ENCODE measurements at regions not wholly inside any gene's neighbourhood (a gene's known extent, or its start where the extent isn't known, plus 50 kb on each side); places are given as distances from the start of the nearest gene placed in this dataset.
"Not testable (repeated sequence)": the region's sequence is repeated elsewhere in the genome, so short reads cannot be mapped to it uniquely, and the experiment has no call there.

DNA sequence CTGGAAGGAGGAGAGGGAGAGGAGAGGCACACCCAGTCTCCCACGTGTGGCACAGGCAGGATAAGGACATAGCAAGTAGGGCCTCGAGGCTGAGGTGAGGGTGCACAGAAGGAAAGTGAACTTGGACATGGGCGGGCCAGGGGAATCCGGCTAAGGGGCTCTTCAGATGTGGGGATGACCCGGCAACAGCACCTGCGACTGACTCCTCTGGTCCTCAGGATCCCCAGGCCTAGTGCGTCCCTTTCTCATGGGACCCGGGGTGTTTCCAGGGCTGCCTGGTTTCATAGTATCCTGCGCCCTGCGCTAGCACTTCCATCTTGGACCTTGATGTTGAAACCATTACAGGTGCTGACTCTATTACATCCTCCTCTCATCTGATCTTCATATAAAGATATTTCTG, 96.1 kb upstream of the LYZL2 start:
- Histone ChIP-seq H3K27me3 (ENCODE audit: control insufficient read depth in 3 of 3, insufficient read depth in 3 of 3, low read length in 3 of 3) (no peaks in the 10 kb centered on the region), H3K9me3 (ENCODE audit: control insufficient read depth in 2 of 2, insufficient read depth in 1 of 2, low read depth in 1 of 2, low read length in 1 of 2) (no peaks in the 10 kb centered on the region), H3K27ac (ENCODE audit: low read depth in 1 of 3, low read length in 2 of 3) (no peak overlapping the region), H3K4me3 (ENCODE audit: low read depth in 1 of 3, low read length in 3 of 3) (no peak overlapping the region), H3K36me3 (ENCODE audit: control insufficient read depth in 3 of 3, insufficient read depth in 2 of 3, low read depth in 1 of 3, low read length in 3 of 3) (no peaks in the 10 kb centered on the region), H3K4me1 (ENCODE audit: control insufficient read depth in 3 of 3, insufficient read depth in 2 of 3, low read depth in 1 of 3, low read length in 2 of 3) (no peaks in the 10 kb centered on the region)
- 80 to 87% (median 83%) methylated on average over 10 of the region's 10 CpGs for WGBS, 3 donors
- no peak for DNase-seq
- FAIRE-seq, result no peak

DNA sequence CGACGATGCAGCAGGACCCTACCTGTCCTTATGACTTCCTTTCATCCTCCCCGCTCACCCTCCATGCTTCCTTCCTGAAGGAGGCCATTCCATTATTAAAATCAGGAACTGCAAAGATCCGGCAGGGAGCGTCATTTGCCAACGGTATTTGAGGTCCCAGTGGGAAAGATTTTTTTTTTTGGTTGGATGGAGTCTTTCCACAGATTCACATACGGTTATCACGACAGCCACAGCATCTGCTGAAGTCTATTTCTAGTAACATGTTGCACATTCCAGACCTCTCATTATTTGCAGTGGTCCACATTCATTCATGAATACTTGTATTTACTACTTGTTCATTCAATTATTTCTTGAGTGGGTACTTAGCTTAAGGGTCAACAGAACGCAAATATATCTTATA, 94.7 kb upstream of the LYZL2 start:
- no peaks in the 10 kb centered on the region for H3K27me3 ChIP-seq (ENCODE audit: control insufficient read depth in 3 of 3, insufficient read depth in 3 of 3, low read length in 3 of 3)
- no peak overlapping the region for H3K4me3 ChIP-seq (ENCODE audit: low read depth in 1 of 3, low read length in 3 of 3)
- FAIRE-seq, result no peak
- no peaks in the 10 kb centered on the region for H3K36me3 ChIP-seq (ENCODE audit: control insufficient read depth in 3 of 3, insufficient read depth in 2 of 3, low read depth in 1 of 3, low read length in 3 of 3)
- 74 to 84% (median 83%) methylated on average over 9 of the region's 9 CpGs for WGBS, 3 donors
- no peak for DNase-seq
- no peak overlapping the region for H3K27ac ChIP-seq (ENCODE audit: low read depth in 1 of 3, low read length in 2 of 3)
- no peaks in the 10 kb centered on the region for H3K9me3 ChIP-seq (ENCODE audit: control insufficient read depth in 2 of 2, insufficient read depth in 1 of 2, low read depth in 1 of 2, low read length in 1 of 2)
- H3K4me1 ChIP-seq (ENCODE audit: control insufficient read depth in 3 of 3, insufficient read depth in 2 of 3, low read depth in 1 of 3, low read length in 2 of 3), result no peaks in the 10 kb centered on the region

DNA sequence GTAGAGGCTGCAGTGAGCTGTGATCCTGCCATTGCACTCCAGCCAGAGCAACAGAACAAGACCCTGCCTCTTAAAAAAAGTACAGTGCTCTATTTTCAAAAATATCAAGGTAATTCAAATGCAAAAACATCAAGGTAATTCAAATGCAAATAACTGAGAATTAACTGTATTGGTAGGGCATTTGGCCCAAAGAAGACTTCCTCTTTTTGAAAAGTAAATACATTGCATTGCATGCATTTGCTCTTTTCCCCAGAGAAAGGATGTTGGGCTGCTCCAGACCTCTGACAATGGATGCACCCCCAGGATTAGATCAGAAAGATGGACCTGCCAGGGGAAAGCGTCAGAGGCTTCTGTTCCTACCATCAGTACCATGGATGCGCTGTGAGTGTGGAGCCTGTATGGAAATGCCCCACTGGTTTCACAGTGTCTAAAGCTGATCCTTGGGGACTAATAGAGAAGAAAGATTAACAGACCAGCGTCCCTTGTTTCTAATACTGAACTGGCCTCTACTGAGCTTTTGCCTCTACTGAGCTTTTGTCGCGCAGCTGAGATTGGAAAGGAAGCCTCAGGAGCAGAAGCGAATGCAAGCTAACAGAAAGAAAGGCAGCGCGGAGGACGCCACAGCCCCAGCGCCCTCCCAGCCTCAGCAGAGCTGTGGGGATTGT, 93.5 kb upstream of the LYZL2 start:
- DNase-seq, result no peak
- FAIRE-seq, result no peak
- Histone ChIP-seq H3K36me3 (ENCODE audit: control insufficient read depth in 3 of 3, insufficient read depth in 2 of 3, low read depth in 1 of 3, low read length in 3 of 3) (no peaks in the 10 kb centered on the region), H3K27me3 (ENCODE audit: control insufficient read depth in 3 of 3, insufficient read depth in 3 of 3, low read length in 3 of 3) (no peaks in the 10 kb centered on the region), H3K4me3 (ENCODE audit: low read depth in 1 of 3, low read length in 3 of 3) (no peak overlapping the region), H3K9me3 (ENCODE audit: control insufficient read depth in 2 of 2, insufficient read depth in 1 of 2, low read depth in 1 of 2, low read length in 1 of 2) (no peaks in the 10 kb centered on the region), H3K27ac (ENCODE audit: low read depth in 1 of 3, low read length in 2 of 3) (no peak overlapping the region), H3K4me1 (ENCODE audit: control insufficient read depth in 3 of 3, insufficient read depth in 2 of 3, low read depth in 1 of 3, low read length in 2 of 3) (no peaks in the 10 kb centered on the region)
- 89 to 91% (median 90%) methylated on average over 10 of the region's 10 CpGs for WGBS, 3 donors

DNA sequence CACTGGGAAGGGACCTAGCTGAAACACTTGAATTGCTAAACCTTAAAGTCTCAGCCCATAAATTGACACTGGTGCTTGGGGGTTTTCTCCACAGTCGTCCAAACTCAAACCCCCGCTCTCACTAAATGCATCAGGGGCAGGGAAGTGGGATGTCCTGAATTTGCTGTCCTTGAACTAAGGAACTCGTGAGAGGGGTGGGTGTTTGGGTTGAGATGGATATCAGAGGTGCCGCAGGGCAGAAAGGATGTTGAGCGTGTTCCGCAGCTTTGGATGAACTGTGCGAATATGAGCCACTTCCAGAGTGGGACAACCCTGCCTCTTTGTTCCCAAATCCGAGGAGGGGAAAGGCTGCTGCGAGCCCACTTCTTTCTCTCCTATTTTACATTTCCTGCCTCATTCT, 90.3 kb upstream of the LYZL2 start:
- peaks cover 0 to 2% (median 0%) of the 10 kb centered on the region in 3 donors for H3K27me3 ChIP-seq (ENCODE audit: control insufficient read depth in 3 of 3, insufficient read depth in 3 of 3, low read length in 3 of 3)
- H3K4me1 ChIP-seq (ENCODE audit: control insufficient read depth in 3 of 3, insufficient read depth in 2 of 3, low read depth in 1 of 3, low read length in 2 of 3), result no peaks in the 10 kb centered on the region
- no peak for FAIRE-seq
- no peak overlapping the region for H3K4me3 ChIP-seq (ENCODE audit: low read depth in 1 of 3, low read length in 3 of 3)
- no peak for DNase-seq
- H3K36me3 ChIP-seq (ENCODE audit: control insufficient read depth in 3 of 3, insufficient read depth in 2 of 3, low read depth in 1 of 3, low read length in 3 of 3), result no peaks in the 10 kb centered on the region
- no peaks in the 10 kb centered on the region for H3K9me3 ChIP-seq (ENCODE audit: control insufficient read depth in 2 of 2, insufficient read depth in 1 of 2, low read depth in 1 of 2, low read length in 1 of 2)
- WGBS, 3 donors, result 56 to 62% (median 57%) methylated on average over 9 of the region's 9 CpGs
- no peak overlapping the region for H3K27ac ChIP-seq (ENCODE audit: low read depth in 1 of 3, low read length in 2 of 3)

DNA sequence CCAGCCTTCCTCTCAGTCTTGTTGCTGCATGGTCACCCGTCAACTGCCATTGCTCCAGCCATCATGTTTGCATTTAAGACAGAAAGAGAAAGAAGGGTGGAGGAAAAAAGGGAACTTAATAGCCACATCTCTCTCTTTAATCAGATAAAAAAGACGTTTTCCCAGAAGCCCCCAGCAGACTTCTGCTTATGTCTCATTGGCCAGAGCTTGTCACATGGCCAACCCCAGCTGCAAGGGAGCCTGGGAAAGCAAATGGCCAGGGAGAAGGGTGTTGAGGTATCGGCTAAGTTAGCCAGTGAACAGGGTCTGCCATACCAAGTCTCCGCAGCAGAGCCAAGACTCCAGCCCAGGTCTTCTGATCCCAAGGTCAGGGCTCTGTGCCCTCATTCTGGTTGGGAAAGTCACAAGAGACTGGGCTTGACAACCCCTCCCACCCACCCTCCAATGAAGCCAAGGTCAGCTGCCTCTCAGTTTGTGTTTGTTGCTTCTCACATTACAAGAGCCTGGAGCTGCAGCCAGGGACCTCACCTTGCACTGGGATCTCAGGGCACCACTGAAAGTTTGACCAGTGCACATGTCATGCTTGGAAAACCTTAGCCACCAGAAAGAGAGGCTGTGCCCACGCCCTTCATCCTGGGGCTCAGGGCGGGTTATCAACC, 80.3 kb upstream of the LYZL2 start:
- no peaks in the 10 kb centered on the region for H3K36me3 ChIP-seq (ENCODE audit: control insufficient read depth in 3 of 3, insufficient read depth in 2 of 3, low read depth in 1 of 3, low read length in 3 of 3)
- H3K9me3 ChIP-seq (ENCODE audit: control insufficient read depth in 2 of 2, insufficient read depth in 1 of 2, low read depth in 1 of 2, low read length in 1 of 2), result peaks cover 0 to 8% of the 10 kb centered on the region in 2 donors
- WGBS, 3 donors, result 76 to 86% (median 77%) methylated on average over 6 of the region's 6 CpGs
- no peak overlapping the region for H3K4me3 ChIP-seq (ENCODE audit: low read depth in 1 of 3, low read length in 3 of 3)
- DNase-seq (no peak), FAIRE-seq (no peak)
- no peaks in the 10 kb centered on the region for H3K4me1 ChIP-seq (ENCODE audit: control insufficient read depth in 3 of 3, insufficient read depth in 2 of 3, low read depth in 1 of 3, low read length in 2 of 3)
- no peak overlapping the region for H3K27ac ChIP-seq (ENCODE audit: low read depth in 1 of 3, low read length in 2 of 3)
- no peaks in the 10 kb centered on the region for H3K27me3 ChIP-seq (ENCODE audit: control insufficient read depth in 3 of 3, insufficient read depth in 3 of 3, low read length in 3 of 3)

DNA sequence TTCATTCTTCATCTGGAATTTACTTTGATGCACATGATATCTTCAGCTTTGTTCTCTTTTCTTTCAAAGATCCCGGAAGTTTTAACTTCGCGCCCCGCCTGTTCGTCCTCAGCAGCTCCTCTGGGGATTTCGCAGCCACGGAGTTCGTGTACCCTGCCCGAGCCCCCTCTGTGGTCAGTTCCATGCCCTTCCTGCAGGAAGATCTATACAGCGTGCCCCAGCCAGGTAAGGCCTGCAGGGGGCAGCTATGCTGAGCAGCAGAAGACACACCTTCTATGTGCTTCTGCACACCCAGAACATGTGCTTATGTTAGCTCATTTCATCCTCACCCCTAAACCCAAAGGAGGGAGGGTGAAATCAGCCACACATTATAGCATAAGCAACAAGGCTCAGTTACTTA, 79.7 kb upstream of the LYZL2 start:
- WGBS, 3 donors, result 85 to 91% (median 86%) methylated on average over 10 of the region's 10 CpGs
- Histone ChIP-seq H3K27me3 (ENCODE audit: control insufficient read depth in 3 of 3, insufficient read depth in 3 of 3, low read length in 3 of 3) (no peaks in the 10 kb centered on the region), H3K36me3 (ENCODE audit: control insufficient read depth in 3 of 3, insufficient read depth in 2 of 3, low read depth in 1 of 3, low read length in 3 of 3) (no peaks in the 10 kb centered on the region), H3K4me3 (ENCODE audit: low read depth in 1 of 3, low read length in 3 of 3) (no peak overlapping the region), H3K27ac (ENCODE audit: low read depth in 1 of 3, low read length in 2 of 3) (no peak overlapping the region), H3K4me1 (ENCODE audit: control insufficient read depth in 3 of 3, insufficient read depth in 2 of 3, low read depth in 1 of 3, low read length in 2 of 3) (no peaks in the 10 kb centered on the region), H3K9me3 (ENCODE audit: control insufficient read depth in 2 of 2, insufficient read depth in 1 of 2, low read depth in 1 of 2, low read length in 1 of 2) (peaks cover 0 to 8% of the 10 kb centered on the region in 2 donors)
- no peak for DNase-seq
- FAIRE-seq, result no peak

DNA sequence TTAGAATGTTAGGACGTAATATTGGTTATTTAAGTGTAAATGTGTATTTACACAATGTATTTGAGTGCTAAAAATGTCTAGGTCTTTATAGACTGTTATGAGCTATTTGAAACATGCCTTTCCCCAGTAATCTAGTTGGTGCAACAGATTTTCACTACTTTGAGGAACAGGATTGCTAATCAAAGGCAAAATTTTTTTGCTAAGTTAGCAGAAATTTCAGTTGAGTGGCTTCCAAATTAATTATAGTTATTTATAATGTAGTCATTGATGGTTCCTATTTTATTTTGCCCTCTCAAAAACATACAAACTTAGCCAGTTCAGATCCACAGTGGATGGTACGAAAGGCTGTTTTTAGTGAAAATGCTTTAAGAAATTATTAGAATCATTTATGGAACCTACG, 78.7 kb upstream of the LYZL2 start:
- Histone ChIP-seq H3K4me3 (ENCODE audit: low read depth in 1 of 3, low read length in 3 of 3) (no peak overlapping the region), H3K27me3 (ENCODE audit: control insufficient read depth in 3 of 3, insufficient read depth in 3 of 3, low read length in 3 of 3) (no peaks in the 10 kb centered on the region), H3K9me3 (ENCODE audit: control insufficient read depth in 2 of 2, insufficient read depth in 1 of 2, low read depth in 1 of 2, low read length in 1 of 2) (no peaks in the 10 kb centered on the region), H3K4me1 (ENCODE audit: control insufficient read depth in 3 of 3, insufficient read depth in 2 of 3, low read depth in 1 of 3, low read length in 2 of 3) (no peaks in the 10 kb centered on the region), H3K27ac (ENCODE audit: low read depth in 1 of 3, low read length in 2 of 3) (no peak overlapping the region), H3K36me3 (ENCODE audit: control insufficient read depth in 3 of 3, insufficient read depth in 2 of 3, low read depth in 1 of 3, low read length in 3 of 3) (no peaks in the 10 kb centered on the region)
- DNase-seq, result no peak
- FAIRE-seq, result no peak
- 86 to 93% (median 92%) methylated on average over 3 of the region's 3 CpGs for WGBS, 3 donors

DNA sequence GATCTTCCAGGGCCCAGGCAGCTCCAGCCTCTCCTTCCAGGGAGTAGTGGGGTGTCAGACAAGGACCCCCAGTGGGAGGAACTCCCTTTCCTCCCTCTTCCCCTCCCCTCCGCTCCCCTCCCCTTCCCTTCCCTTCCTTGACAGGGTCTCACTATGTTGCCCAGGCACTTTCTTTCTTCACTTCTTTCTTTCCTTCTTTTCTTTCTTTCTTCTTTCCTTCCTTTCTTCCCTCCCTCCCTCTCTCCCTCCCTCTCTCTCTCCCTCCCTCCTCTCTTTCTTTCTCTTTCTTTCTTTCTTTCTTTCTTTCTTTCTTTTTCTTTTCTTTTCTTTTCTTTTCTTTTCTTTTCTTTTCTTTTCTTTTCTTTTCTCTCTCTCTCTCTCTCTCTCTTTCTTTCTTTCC, 76.6 kb upstream of the LYZL2 start:
- H3K9me3 ChIP-seq (ENCODE audit: control insufficient read depth in 2 of 2, insufficient read depth in 1 of 2, low read depth in 1 of 2, low read length in 1 of 2); DNase-seq; H3K4me3 ChIP-seq (ENCODE audit: low read depth in 1 of 3, low read length in 3 of 3); H3K27me3 ChIP-seq (ENCODE audit: control insufficient read depth in 3 of 3, insufficient read depth in 3 of 3, low read length in 3 of 3); H3K4me1 ChIP-seq (ENCODE audit: control insufficient read depth in 3 of 3, insufficient read depth in 2 of 3, low read depth in 1 of 3, low read length in 2 of 3); H3K36me3 ChIP-seq (ENCODE audit: control insufficient read depth in 3 of 3, insufficient read depth in 2 of 3, low read depth in 1 of 3, low read length in 3 of 3); FAIRE-seq: not testable (repeated sequence)
- WGBS, 3 donors, result 91 to 96% (median 94%) methylated on average over 1 of the region's 1 CpG
- H3K27ac ChIP-seq (ENCODE audit: low read depth in 1 of 3, low read length in 2 of 3), result peak overlapping the region in 2 of 3 donors; percentile 65 to 68

Data from small intestine (tissue), 7 donors.